ENCODE measurements at regions not wholly inside any gene's neighbourhood (a gene's known extent, or its start where the extent isn't known, plus 50 kb on each side); places are given as distances from the start of the nearest gene placed in this dataset.

DNA sequence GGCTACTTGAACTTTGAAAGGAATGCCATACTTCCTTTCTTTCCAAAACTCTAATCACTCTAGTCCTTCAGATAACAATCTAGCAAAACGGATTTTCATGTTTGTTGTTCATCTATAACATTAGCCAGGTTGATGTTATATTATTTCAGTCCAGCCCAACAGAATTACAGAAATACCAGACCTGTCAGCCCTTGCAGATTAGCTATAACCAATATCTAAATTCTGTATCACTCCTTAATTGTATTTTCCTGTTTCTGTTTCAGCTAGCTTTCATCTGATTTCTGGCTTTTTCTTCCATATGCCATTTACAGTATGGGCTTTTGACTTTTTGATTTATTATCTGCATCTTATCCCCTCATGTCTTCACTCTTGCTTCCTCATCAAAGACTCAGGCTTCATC, 479.8 kb upstream of the CDH8 start:
- no peak for DNase-seq
- Histone ChIP-seq H3K27me3 (no peaks in the 10 kb centered on the region), H3K27ac (no peak overlapping the region), H3K4me1 (no peaks in the 10 kb centered on the region), H3K9me3 (no peaks in the 10 kb centered on the region), H3K4me3 (no peak overlapping the region), H3K36me3 (no peaks in the 10 kb centered on the region)
- FAIRE-seq = no peak
- ATAC-seq = no peak
- TF ChIP-seq, protein P1, sequence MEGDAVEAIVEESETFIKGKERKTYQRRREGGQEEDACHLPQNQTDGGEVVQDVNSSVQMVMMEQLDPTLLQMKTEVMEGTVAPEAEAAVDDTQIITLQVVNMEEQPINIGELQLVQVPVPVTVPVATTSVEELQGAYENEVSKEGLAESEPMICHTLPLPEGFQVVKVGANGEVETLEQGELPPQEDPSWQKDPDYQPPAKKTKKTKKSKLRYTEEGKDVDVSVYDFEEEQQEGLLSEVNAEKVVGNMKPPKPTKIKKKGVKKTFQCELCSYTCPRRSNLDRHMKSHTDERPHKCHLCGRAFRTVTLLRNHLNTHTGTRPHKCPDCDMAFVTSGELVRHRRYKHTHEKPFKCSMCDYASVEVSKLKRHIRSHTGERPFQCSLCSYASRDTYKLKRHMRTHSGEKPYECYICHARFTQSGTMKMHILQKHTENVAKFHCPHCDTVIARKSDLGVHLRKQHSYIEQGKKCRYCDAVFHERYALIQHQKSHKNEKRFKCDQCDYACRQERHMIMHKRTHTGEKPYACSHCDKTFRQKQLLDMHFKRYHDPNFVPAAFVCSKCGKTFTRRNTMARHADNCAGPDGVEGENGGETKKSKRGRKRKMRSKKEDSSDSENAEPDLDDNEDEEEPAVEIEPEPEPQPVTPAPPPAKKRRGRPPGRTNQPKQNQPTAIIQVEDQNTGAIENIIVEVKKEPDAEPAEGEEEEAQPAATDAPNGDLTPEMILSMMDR (IDR thresholded peaks at IDR 0.05) = no peak
- 3 to 13% methylated on average over 1 of the region's 1 CpG for WGBS, 2 donors
- intact Hi-C loops (cut with DNase I) = no loop called here

DNA sequence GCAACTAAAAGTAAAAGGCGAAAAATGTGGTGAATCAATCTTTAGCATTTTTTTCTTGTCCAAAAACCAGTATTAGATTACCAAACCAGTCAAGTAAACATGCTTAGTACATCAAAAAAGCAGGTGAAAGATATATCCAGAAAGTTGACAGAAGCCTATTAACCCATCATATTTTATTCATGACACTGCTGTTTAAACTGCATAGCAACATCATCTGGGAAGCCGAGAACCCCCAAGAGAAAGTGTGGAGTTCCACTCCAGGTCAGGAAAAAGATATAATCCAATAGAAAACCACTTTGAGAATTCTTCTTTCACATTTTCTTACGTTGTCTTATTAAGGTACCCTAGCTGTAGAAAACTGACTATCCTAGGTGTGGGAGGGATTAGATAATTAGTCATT, 466.8 kb upstream of the CDH8 start:
- no peaks in the 10 kb centered on the region for H3K36me3 ChIP-seq
- no peaks in the 10 kb centered on the region for H3K9me3 ChIP-seq
- H3K27me3 ChIP-seq = no peaks in the 10 kb centered on the region
- DNase-seq = no peak
- 52 to 71% methylated on average over 3 of the region's 3 CpGs for WGBS, 2 donors
- H3K4me3 ChIP-seq = no peak overlapping the region
- no peak for ATAC-seq
- no peak overlapping the region for H3K27ac ChIP-seq
- FAIRE-seq = no peak
- TF ChIP-seq, protein P1 (IDR thresholded peaks at IDR 0.05) = no peak
- H3K4me1 ChIP-seq = no peaks in the 10 kb centered on the region
- intact Hi-C loops (cut with DNase I) = no loop called here

- H3K4me1 ChIP-seq = no peaks in the 10 kb centered on the region
- H3K9me3 ChIP-seq = no peaks in the 10 kb centered on the region
- intact Hi-C loops (cut with DNase I) = no loop called here
- TF ChIP-seq, protein P1 (IDR thresholded peaks at IDR 0.05) = no peak
- no peak overlapping the region for H3K27ac ChIP-seq
- 78 to 83% methylated on average over 7 of the region's 7 CpGs for whole genome bisulfite sequencing, 2 donors
- no peak overlapping the region for H3K4me3 ChIP-seq
- FAIRE-seq (no peak), DNase-seq (no peak), ATAC-seq (no peak)
- H3K36me3 ChIP-seq = no peaks in the 10 kb centered on the region
- H3K27me3 ChIP-seq = no peaks in the 10 kb centered on the region
These were observed 442.7 kb upstream of the CDH8 start for GRCh38 chr16:62478903-62479458.

DNA sequence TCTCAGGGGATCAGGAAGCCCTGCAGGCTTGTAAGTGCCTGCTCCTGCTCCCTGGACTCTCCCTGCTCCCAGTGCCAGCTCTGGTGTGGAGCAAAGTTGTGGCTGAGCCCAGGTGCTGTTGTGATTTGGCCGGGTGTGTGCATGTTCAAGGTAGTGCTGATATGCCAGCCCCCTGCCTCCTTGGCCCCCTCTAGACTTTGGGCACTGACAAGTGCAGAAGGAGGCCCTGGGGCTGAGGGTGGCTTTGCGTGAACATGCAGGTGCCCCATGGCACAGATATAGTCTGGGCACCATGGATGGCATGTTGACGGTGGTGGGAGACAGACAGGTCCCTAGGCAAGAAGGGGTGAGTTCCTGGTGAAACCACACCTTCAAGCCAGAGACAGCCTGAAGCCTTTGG, 441.6 kb upstream of the CDH8 start:
- H3K4me1 ChIP-seq = no peaks in the 10 kb centered on the region
- FAIRE-seq = no peak
- peak in 1 of 6 donors; percentile 47 for DNase-seq
- intact Hi-C loops (cut with DNase I) = no loop called here
- H3K4me3 ChIP-seq = no peak overlapping the region
- no peak for ATAC-seq
- no peaks in the 10 kb centered on the region for H3K36me3 ChIP-seq
- H3K9me3 ChIP-seq = no peaks in the 10 kb centered on the region
- H3K27me3 ChIP-seq = no peaks in the 10 kb centered on the region
- H3K27ac ChIP-seq = no peak overlapping the region
- TF ChIP-seq, protein P1 (IDR thresholded peaks at IDR 0.05) = no peak
- 67 to 71% methylated on average over 3 of the region's 3 CpGs for WGBS, 2 donors

GRCh38 chr16:62475573-62475972, 439.3 kb upstream of the CDH8 start:
- no peak for DNase-seq
- H3K4me1 ChIP-seq = no peaks in the 10 kb centered on the region
- no peaks in the 10 kb centered on the region for H3K27me3 ChIP-seq
- H3K27ac ChIP-seq = no peak overlapping the region
- intact Hi-C loops (cut with DNase I) = no loop called here
- no peaks in the 10 kb centered on the region for H3K9me3 ChIP-seq
- H3K4me3 ChIP-seq = no peak overlapping the region
- TF ChIP-seq, protein P1 (IDR thresholded peaks at IDR 0.05) = no peak
- H3K36me3 ChIP-seq = no peaks in the 10 kb centered on the region
- ATAC-seq = no peak
- FAIRE-seq = no peak

Data from pancreas (tissue), 10 donors.